HG03159 (cell line): ENCODE measurements at regions not wholly inside any gene's neighbourhood (a gene's known extent, or its start where the extent isn't known, plus 50 kb on each side); places are given as distances from the start of the nearest gene placed in this dataset.
A peak's percentile ranks its signal among the peaks of the same experiment; 100 is the strongest.
"Not testable (repeated sequence)": the region's sequence is repeated elsewhere in the genome, so short reads cannot be mapped to it uniquely, and the experiment has no call there.

ENCODE experiments used
- ATAC-seq: cut with Tn5 transposase; IDR thresholded peaks from one replicate; pipeline ENCODE4 v1.9.1; 2021; ENCODE audit warnings: mild to moderate bottlenecking, moderate library complexity; ENCODE audit not compliant: unreplicated experiment

- no peak for ATAC-seq
Measured at GRCh38 chr5:94027145-94027544, 285.7 kb upstream of the POU5F2 start.

- no peak for ATAC-seq
Measured at GRCh38 chr5:94025788-94026473, 284.5 kb upstream of the POU5F2 start.

- ATAC-seq, result no peak
Measured at GRCh38 chr5:94024620-94025019, 283.2 kb upstream of the POU5F2 start.

GRCh38 chr5:94024101-94024500 lies 282.7 kb upstream of the POU5F2 start:
- ATAC-seq, result no peak

GRCh38 chr5:94021246-94021645 lies 279.8 kb upstream of the POU5F2 start:
- ATAC-seq, result no peak

- ATAC-seq, result no peak
Measured at GRCh38 chr5:94017579-94017978, 276.2 kb upstream of the POU5F2 start.

GRCh38 chr5:94010814-94011213 lies 269.4 kb upstream of the POU5F2 start:
- no peak for ATAC-seq

- ATAC-seq, result no peak
Measured at GRCh38 chr5:94009161-94009560, 267.8 kb upstream of the POU5F2 start.

GRCh38 chr5:93998951-93999455 lies 257.6 kb upstream of the POU5F2 start:
- no peak for ATAC-seq

- no peak for ATAC-seq
Measured at GRCh38 chr5:93997562-93997961, 256.2 kb upstream of the POU5F2 start.

- peak; percentile 77 for ATAC-seq
Measured at GRCh38 chr5:93995126-93995621, 253.8 kb upstream of the POU5F2 start.

GRCh38 chr5:93993161-93993560 lies 251.8 kb upstream of the POU5F2 start:
- ATAC-seq, result no peak

- ATAC-seq, result no peak
Measured at GRCh38 chr5:93990504-93991070, 249.2 kb upstream of the POU5F2 start.

- not testable (repeated sequence) for ATAC-seq
Measured at GRCh38 chr5:93985940-93986570, 244.7 kb upstream of the POU5F2 start.

GRCh38 chr5:93978222-93978621 lies 236.8 kb upstream of the POU5F2 start:
- ATAC-seq, result no peak

GRCh38 chr5:93967923-93968322 lies 226.5 kb upstream of the POU5F2 start:
- no peak for ATAC-seq

- ATAC-seq, result no peak
Measured at GRCh38 chr5:93964421-93964820, 223.0 kb upstream of the POU5F2 start.

GRCh38 chr5:93960042-93960441 lies 218.6 kb upstream of the POU5F2 start:
- ATAC-seq, result no peak

- no peak for ATAC-seq
Measured at GRCh38 chr5:93956006-93956405, 214.6 kb upstream of the POU5F2 start.

- no peak for ATAC-seq
Measured at GRCh38 chr5:93954421-93955069, 213.1 kb upstream of the POU5F2 start.

- ATAC-seq, result no peak
Measured at GRCh38 chr5:93953442-93953841, 212.0 kb upstream of the POU5F2 start.
